ENCODE measurements at regions not wholly inside any gene's neighbourhood (a gene's known extent, or its start where the extent isn't known, plus 50 kb on each side); places are given as distances from the start of the nearest gene placed in this dataset.
"Not testable (repeated sequence)": the region's sequence is repeated elsewhere in the genome, so short reads cannot be mapped to it uniquely, and the experiment has no call there.

GRCh38 chr5:56732121-56732520 is 83.2 kb upstream of the MAP3K1 start:
- TF ChIP-seq EZH2 (IDR thresholded peaks at IDR 0.05; ENCODE audit: borderline replicate concordance, low read depth, low read length, poor library complexity, severe bottlenecking) (no peak), CTCF (conservative IDR thresholded peaks at IDR 0.05; ENCODE audit: low read depth, low read length) (no peak)
- CTCF ChIA-PET: no interaction called here
- H3K4me3 ChIP-seq (ENCODE audit: low read depth, low read length, poor library complexity, severe bottlenecking): no peak overlapping the region

GRCh38 chr5:56731473-56731872 is 83.9 kb upstream of the MAP3K1 start:
- H3K36me3 ChIP-seq (ENCODE audit: insufficient read depth, low read length, poor library complexity, severe bottlenecking); H3K27ac ChIP-seq (ENCODE audit: low read depth, low read length, poor library complexity, severe bottlenecking); H3K9me3 ChIP-seq (ENCODE audit: low read depth, low read length, poor library complexity, severe bottlenecking); H3K4me3 ChIP-seq (ENCODE audit: low read depth, low read length, poor library complexity, severe bottlenecking); H3K27me3 ChIP-seq (replicated peaks; ENCODE audit: insufficient read depth, low read depth, low read length, poor library complexity); POLR2A ChIA-PET (ENCODE audit: low non-redundant PET); CTCF ChIA-PET; H3K4me1 ChIP-seq (ENCODE audit: insufficient read depth, low read length, poor library complexity, severe bottlenecking); intact Hi-C loops (cut with micrococcal nuclease; ENCODE audit: unreplicated experiment); BruUV-seq (replicated peaks); DNase-seq (ENCODE audit: low spot score): not testable (repeated sequence)

More at GRCh38 chr5:56732121-56732520, 83.2 kb upstream of the MAP3K1 start:
- no peaks in the 10 kb centered on the region for H3K27me3 ChIP-seq (replicated peaks; ENCODE audit: insufficient read depth, low read depth, low read length, poor library complexity)
- POLR2A ChIA-PET (ENCODE audit: low non-redundant PET): no interaction called here
- intact Hi-C loops (cut with micrococcal nuclease; ENCODE audit: unreplicated experiment): no loop called here
- H3K27ac ChIP-seq (ENCODE audit: low read depth, low read length, poor library complexity, severe bottlenecking): no peak overlapping the region
- BruUV-seq (replicated peaks): no TSS peak
- no peaks in the 10 kb centered on the region for H3K9me3 ChIP-seq (ENCODE audit: low read depth, low read length, poor library complexity, severe bottlenecking)
- DNase-seq (ENCODE audit: low spot score): no peak
- no peaks in the 10 kb centered on the region for H3K36me3 ChIP-seq (ENCODE audit: insufficient read depth, low read length, poor library complexity, severe bottlenecking)
- H3K4me1 ChIP-seq (ENCODE audit: insufficient read depth, low read length, poor library complexity, severe bottlenecking): no peaks in the 10 kb centered on the region

GRCh38 chr5:56729488-56729887 is 85.9 kb upstream of the MAP3K1 start:
- no peaks in the 10 kb centered on the region for H3K4me1 ChIP-seq (ENCODE audit: insufficient read depth, low read length, poor library complexity, severe bottlenecking)
- no peaks in the 10 kb centered on the region for H3K27me3 ChIP-seq (replicated peaks; ENCODE audit: insufficient read depth, low read depth, low read length, poor library complexity)
- no peak for DNase-seq (ENCODE audit: low spot score)
- H3K27ac ChIP-seq (ENCODE audit: low read depth, low read length, poor library complexity, severe bottlenecking): no peak overlapping the region
- no TSS peak for BruUV-seq (replicated peaks)
- no peak overlapping the region for H3K4me3 ChIP-seq (ENCODE audit: low read depth, low read length, poor library complexity, severe bottlenecking)
- H3K9me3 ChIP-seq (ENCODE audit: low read depth, low read length, poor library complexity, severe bottlenecking): no peaks in the 10 kb centered on the region
- POLR2A ChIA-PET (ENCODE audit: low non-redundant PET): no interaction called here
- H3K36me3 ChIP-seq (ENCODE audit: insufficient read depth, low read length, poor library complexity, severe bottlenecking): no peaks in the 10 kb centered on the region
- intact Hi-C loops (cut with micrococcal nuclease; ENCODE audit: unreplicated experiment): no loop called here
- TF ChIP-seq EZH2 (IDR thresholded peaks at IDR 0.05; ENCODE audit: borderline replicate concordance, low read depth, low read length, poor library complexity, severe bottlenecking) (no peak), CTCF (conservative IDR thresholded peaks at IDR 0.05; ENCODE audit: low read depth, low read length) (no peak)
- CTCF ChIA-PET: no interaction called here

GRCh38 chr5:56725711-56726411 is 89.5 kb upstream of the MAP3K1 start:
- ChIA-PET CTCF (no interaction called here), POLR2A (ENCODE audit: low non-redundant PET) (no interaction called here)
- H3K27me3 ChIP-seq (replicated peaks; ENCODE audit: insufficient read depth, low read depth, low read length, poor library complexity): no peaks in the 10 kb centered on the region
- TF ChIP-seq CTCF (conservative IDR thresholded peaks at IDR 0.05; ENCODE audit: low read depth, low read length) (no peak), EZH2 (IDR thresholded peaks at IDR 0.05; ENCODE audit: borderline replicate concordance, low read depth, low read length, poor library complexity, severe bottlenecking) (no peak)
- BruUV-seq (replicated peaks): no TSS peak
- no peaks in the 10 kb centered on the region for H3K36me3 ChIP-seq (ENCODE audit: insufficient read depth, low read length, poor library complexity, severe bottlenecking)
- DNase-seq (ENCODE audit: low spot score): no peak
- H3K27ac ChIP-seq (ENCODE audit: low read depth, low read length, poor library complexity, severe bottlenecking): no peak overlapping the region
- no peaks in the 10 kb centered on the region for H3K9me3 ChIP-seq (ENCODE audit: low read depth, low read length, poor library complexity, severe bottlenecking)
- H3K4me3 ChIP-seq (ENCODE audit: low read depth, low read length, poor library complexity, severe bottlenecking): no peak overlapping the region
- no peaks in the 10 kb centered on the region for H3K4me1 ChIP-seq (ENCODE audit: insufficient read depth, low read length, poor library complexity, severe bottlenecking)
- intact Hi-C loops (cut with micrococcal nuclease; ENCODE audit: unreplicated experiment): no loop called here

- H3K4me1 ChIP-seq (ENCODE audit: insufficient read depth, low read length, poor library complexity, severe bottlenecking); H3K27me3 ChIP-seq (replicated peaks; ENCODE audit: insufficient read depth, low read depth, low read length, poor library complexity); H3K9me3 ChIP-seq (ENCODE audit: low read depth, low read length, poor library complexity, severe bottlenecking); POLR2A ChIA-PET (ENCODE audit: low non-redundant PET); DNase-seq (ENCODE audit: low spot score); BruUV-seq (replicated peaks); intact Hi-C loops (cut with micrococcal nuclease; ENCODE audit: unreplicated experiment); H3K27ac ChIP-seq (ENCODE audit: low read depth, low read length, poor library complexity, severe bottlenecking); H3K36me3 ChIP-seq (ENCODE audit: insufficient read depth, low read length, poor library complexity, severe bottlenecking); CTCF ChIA-PET; H3K4me3 ChIP-seq (ENCODE audit: low read depth, low read length, poor library complexity, severe bottlenecking): not testable (repeated sequence)
Measured at GRCh38 chr5:56724857-56725256, 90.5 kb upstream of the MAP3K1 start.
